Choroid plexus epithelial cell (primary cell): ENCODE measurements at regions not wholly inside any gene's neighbourhood (a gene's known extent, or its start where the extent isn't known, plus 50 kb on each side); places are given as distances from the start of the nearest gene placed in this dataset.
A peak's percentile ranks its signal among the peaks of the same experiment; 100 is the strongest.

ENCODE experiments used
- DNase-seq: peaks from one replicate; pipeline ENCODE4 v3.0.0-alpha.2; 2010; ENCODE audit warnings: low read depth
- H3K4me3 ChIP-seq: 2 replicates; pipeline ENCODE4 v1.5.1; 2011; ENCODE audit warnings: low read depth, mild to moderate bottlenecking, control low read depth, low read length, moderate library complexity
- TF ChIP-seq, protein P1 (sequence below): conservative IDR thresholded peaks from 2 replicates; pipeline ENCODE4 v1.5.1; 2011; ENCODE audit warnings: low read depth, mild to moderate bottlenecking, control low read depth, inconsistent platforms, low read length, moderate library complexity

DNA sequence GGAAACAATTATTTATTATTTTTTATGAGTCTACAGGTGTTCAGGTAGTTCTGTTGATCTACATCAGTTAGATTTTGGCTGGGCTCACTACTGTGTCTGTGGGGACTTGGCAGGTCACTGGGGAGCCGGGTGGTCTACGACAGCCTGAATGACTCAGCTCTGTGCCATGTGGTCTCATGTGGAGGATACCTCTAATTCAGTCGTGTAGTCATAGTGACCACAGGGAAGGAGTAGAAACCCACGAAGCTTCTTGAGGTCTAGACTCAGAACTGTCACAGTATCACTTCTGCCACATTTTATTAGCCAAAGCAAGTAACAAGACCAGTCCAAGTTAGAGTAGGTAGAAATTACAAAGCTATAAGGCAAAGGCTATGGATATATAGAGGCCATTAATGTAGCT lies 64.7 kb upstream of the GRAMD2B start:
- DNase-seq: peak; percentile 28
- TF ChIP-seq, protein P1, sequence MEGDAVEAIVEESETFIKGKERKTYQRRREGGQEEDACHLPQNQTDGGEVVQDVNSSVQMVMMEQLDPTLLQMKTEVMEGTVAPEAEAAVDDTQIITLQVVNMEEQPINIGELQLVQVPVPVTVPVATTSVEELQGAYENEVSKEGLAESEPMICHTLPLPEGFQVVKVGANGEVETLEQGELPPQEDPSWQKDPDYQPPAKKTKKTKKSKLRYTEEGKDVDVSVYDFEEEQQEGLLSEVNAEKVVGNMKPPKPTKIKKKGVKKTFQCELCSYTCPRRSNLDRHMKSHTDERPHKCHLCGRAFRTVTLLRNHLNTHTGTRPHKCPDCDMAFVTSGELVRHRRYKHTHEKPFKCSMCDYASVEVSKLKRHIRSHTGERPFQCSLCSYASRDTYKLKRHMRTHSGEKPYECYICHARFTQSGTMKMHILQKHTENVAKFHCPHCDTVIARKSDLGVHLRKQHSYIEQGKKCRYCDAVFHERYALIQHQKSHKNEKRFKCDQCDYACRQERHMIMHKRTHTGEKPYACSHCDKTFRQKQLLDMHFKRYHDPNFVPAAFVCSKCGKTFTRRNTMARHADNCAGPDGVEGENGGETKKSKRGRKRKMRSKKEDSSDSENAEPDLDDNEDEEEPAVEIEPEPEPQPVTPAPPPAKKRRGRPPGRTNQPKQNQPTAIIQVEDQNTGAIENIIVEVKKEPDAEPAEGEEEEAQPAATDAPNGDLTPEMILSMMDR: no peak
- H3K4me3 ChIP-seq: no peak overlapping the region

DNA sequence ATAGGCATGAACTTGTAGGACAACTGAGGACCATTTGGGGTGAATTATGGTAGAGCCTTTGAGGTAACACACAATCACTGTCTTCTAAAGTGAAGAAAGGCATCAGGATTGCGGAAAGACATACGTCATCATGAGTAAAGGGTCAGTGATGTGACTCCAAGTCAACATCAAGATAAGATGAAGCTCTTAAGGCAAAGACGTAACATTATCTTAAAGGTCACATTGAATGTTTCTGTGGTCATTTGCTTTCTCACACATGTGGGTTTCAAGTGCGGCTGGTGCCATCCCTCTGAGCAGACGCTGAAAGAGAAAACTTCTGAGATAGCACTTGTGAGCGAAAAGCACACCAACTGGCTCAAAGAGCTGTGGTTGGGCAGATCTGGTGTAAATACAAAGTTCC lies 63.3 kb upstream of the GRAMD2B start:
- peak; percentile 62 for DNase-seq
- TF ChIP-seq, protein P1: no peak
- H3K4me3 ChIP-seq: no peak overlapping the region

DNA sequence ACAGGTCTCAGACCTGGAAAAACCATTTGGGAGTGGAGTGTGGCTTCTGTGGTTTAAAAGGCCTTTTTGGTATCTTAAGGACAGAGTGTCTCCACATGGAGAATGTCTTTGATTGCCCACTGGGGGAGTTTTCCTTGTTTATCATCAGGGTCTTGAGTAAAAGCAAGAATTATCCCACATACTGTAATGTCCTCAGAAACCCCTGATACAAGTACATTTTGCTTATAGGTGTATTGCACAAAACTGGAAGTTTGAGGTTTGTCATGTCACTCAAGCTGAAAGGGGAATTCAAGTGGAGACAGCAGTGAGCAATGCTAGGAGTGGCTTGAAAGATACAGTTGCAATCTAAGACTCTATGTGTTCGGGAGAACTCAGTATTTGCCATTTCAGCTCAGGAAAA lies 62.7 kb upstream of the GRAMD2B start:
- peak; percentile 72 for DNase-seq
- TF ChIP-seq, protein P1: no peak
- H3K4me3 ChIP-seq: no peak overlapping the region

DNA sequence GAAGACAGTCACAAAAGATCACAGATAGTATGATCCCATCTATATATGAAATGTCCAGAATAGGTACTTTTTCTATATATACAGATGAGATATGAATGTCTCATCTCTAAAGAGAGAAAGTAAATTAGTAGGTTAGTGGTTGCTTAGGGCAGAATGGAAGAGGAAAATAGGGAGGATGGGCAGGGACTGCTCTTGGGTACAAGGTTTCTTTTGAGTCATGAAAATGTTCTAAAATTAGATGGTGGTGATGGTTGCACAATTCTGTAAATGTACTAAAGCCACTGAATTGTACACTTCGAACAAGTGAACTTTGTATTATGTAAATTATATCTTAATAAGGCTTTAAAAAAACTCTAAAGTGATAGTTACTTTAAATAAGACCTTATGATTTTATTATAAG lies 59.6 kb upstream of the GRAMD2B start:
- H3K4me3 ChIP-seq: no peak overlapping the region
- DNase-seq: peak; percentile 64
- TF ChIP-seq, protein P1: no peak

DNA sequence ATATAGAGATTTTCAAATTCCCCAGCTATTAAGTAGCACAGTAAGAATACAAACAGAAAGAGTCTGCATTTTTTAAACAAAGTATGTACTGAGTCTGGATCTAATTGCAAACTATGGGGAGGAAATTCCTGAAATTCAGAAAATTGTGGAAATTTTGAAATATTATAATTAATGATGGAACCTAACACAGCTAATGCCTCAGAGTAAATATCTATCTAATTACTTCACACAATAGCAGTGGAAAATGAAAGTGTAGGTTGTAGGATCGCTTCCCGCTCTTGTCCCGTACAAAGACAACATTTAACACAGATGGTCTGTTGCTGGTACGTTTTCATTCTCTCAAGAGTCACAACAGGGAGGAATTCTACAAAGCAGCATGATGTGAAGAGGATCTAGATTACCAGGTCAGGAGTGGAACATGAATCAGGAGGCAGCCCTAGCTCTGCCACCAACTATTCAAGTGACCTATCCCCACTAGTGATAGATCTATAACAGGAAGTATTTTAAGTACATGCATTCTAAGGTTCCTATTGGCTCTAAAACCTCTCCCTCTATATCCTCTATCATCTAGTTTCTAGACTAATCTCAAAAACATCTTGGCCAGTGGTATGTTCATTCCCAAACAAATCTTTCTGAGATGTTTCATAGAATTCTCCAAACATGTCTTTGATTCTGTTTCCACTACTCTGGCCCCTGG lies 58.9 kb upstream of the GRAMD2B start:
- DNase-seq: no peak
- TF ChIP-seq, protein P1: no peak
- H3K4me3 ChIP-seq: no peak overlapping the region

DNA sequence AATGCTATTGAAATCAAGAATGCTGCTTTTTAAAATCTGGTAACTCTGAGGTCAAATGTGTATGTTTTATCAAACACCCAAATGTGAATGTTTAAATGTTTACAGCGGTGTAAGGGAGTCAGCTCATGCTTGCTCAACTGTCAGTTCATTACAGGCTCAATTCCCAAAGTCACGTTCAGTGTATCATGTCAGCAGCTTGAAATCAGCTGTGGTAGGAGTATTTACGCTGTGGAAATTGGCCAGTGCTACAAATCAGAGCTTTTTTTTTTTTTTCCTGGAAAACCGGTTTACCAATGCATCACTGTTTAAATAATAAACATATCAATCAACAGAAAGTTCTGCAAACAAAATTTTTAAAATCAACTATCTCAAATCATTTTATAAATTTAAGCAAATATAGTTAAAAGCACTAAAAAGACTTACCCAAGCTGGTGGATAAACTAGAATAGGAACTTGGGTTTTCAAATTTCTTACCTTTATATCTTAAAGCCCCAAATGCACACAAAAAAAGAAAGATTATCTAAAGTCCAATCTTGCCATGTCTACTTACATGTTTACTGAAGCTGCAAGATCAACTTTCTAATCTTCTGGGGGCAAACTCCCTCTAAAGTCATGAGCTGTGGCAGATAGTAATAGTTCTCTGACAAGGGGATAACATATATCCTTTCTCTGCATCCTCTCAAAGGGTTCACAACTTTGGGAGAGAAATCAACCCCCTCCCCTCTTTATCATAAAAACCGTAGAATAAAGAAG lies 57.6 kb upstream of the GRAMD2B start:
- DNase-seq: no peak
- no peak overlapping the region for H3K4me3 ChIP-seq
- TF ChIP-seq, protein P1: no peak

DNA sequence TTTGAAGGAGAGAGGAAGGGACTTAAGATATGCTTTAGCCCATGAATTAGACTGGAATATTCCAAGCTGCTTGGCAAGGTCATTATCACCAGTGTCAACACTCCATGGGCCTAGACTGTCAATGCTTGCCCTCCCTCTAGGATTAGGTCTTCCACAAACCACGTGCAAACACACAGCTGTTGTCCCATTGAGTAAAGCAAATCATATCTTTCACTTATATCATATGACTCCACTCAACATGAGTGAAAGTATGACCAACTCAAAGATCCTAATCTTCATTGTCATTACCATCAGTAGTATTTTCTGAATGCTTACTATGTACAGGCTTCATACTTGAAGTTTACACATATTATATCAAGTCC lies 57.0 kb upstream of the GRAMD2B start:
- DNase-seq: no peak
- TF ChIP-seq, protein P1: no peak
- no peak overlapping the region for H3K4me3 ChIP-seq
